Endothelial cell of umbilical vein (primary cell): ENCODE measurements at regions not wholly inside any gene's neighbourhood (a gene's known extent, or its start where the extent isn't known, plus 50 kb on each side); places are given as distances from the start of the nearest gene placed in this dataset.

Source experiments
- BruUV-seq: library from RNA; stranded (reverse); fragments of 400-500 nt; replicated peaks from 2 replicates; lab custom pipeline; 2021; lab: Mats Ljungman, UMichigan
- CTCF ChIA-PET: fragments of 300-600, 350-600 bp; sonication (Branson Sonifier 250); formaldehyde crosslinking; loops from one replicate; lab custom pipeline; 2021; ENCODE audit warnings: antibody characterized with exemption, inconsistent platforms; lab: Charles Lee
- POLR2A ChIA-PET: fragments of 300-600, 350-600 bp; sonication (Branson Sonifier 250); formaldehyde crosslinking; loops from one replicate; lab custom pipeline; 2021; ENCODE audit warnings: antibody characterized with exemption, inconsistent platforms; lab: Charles Lee
- DNase-seq: peaks from one replicate; pipeline ENCODE4 v3.0.0-alpha.2; 2011; ENCODE audit warnings: low read depth, low spot score
- FAIRE-seq: peaks from 2 replicates; lab custom pipeline; 2011; peaks lifted over from hg19 to GRCh38; lab: Jason Lieb, UNC
- H2AFZ ChIP-seq: 2 replicates; pipeline ENCODE4 v1.6.0; 2012; ENCODE audit warnings: low read depth, low read length, control low read depth, inconsistent platforms
- H3K27ac ChIP-seq: 2 replicates; pipeline ENCODE4 v1.5.1; 2011; ENCODE audit warnings: low read depth, mild to moderate bottlenecking, control low read depth, low read length, moderate library complexity; ENCODE audit not compliant: insufficient read depth
- H3K27me3 ChIP-seq, 2 experiments: 2 replicates each; pipeline versions ENCODE4 v1.6.0 to v1.6.1; 2011; ENCODE audit warnings: low read length in 2 of 2, mixed read lengths in 1 of 2; ENCODE audit not compliant: control insufficient read depth in 2 of 2, insufficient read depth in 2 of 2
- H3K36me3 ChIP-seq, 2 experiments: 2 replicates in 1 of 2; 3 replicates in 1 of 2; pipeline ENCODE4 v1.5.1; 2011; ENCODE audit warnings: low read length in 2 of 2, mild to moderate bottlenecking in 1 of 2, moderate library complexity in 1 of 2; ENCODE audit not compliant: control insufficient read depth in 2 of 2, insufficient read depth in 2 of 2; ENCODE audit errors: extremely low read depth in 1 of 2
- H3K4me1 ChIP-seq: 3 replicates; pipeline ENCODE4 v1.5.1; 2011; ENCODE audit warnings: mild to moderate bottlenecking, low read length; ENCODE audit not compliant: control insufficient read depth, insufficient read depth; ENCODE audit errors: extremely low read depth
- H3K4me2 ChIP-seq: 2 replicates; pipeline ENCODE4 v1.6.1; 2011; ENCODE audit warnings: low read length, control low read depth, mixed read lengths; ENCODE audit not compliant: insufficient read depth
- H3K4me3 ChIP-seq, 3 experiments: fragments of 200-600 bp in 1 of 3; sonication (generic), shearing (Covaris generic) in 1 of 3; replicated peaks in 1 of 3; 2 replicates each; pipeline ENCODE4 v1.5.1; 2011 to 2016; ENCODE audit warnings: control low read depth in 3 of 3, low read length in 3 of 3, mild to moderate bottlenecking in 2 of 3, inconsistent platforms in 1 of 3, low read depth in 1 of 3, moderate library complexity in 1 of 3; ENCODE audit not compliant: insufficient read depth in 1 of 3
- H3K79me2 ChIP-seq: 2 replicates; pipeline ENCODE4 v1.6.0; 2012; ENCODE audit warnings: low read length, inconsistent platforms; ENCODE audit not compliant: control insufficient read depth, insufficient read depth
- H3K9ac ChIP-seq: replicated peaks from 2 replicates; pipeline ENCODE3; 2011; ENCODE audit warnings: low read length, control low read depth; ENCODE audit not compliant: insufficient read depth; ENCODE audit errors: extremely low read depth
- H3K9me1 ChIP-seq: replicated peaks from 3 replicates; pipeline ENCODE4 v1.6.0; 2011; ENCODE audit warnings: mild to moderate bottlenecking, low read length; ENCODE audit not compliant: control insufficient read depth, insufficient read depth; ENCODE audit errors: extremely low read depth
- H3K9me3 ChIP-seq: replicated peaks from 2 replicates; pipeline ENCODE4 v1.5.1; 2012; ENCODE audit warnings: low read length, inconsistent platforms; ENCODE audit not compliant: control insufficient read depth, insufficient read depth
- H4K20me1 ChIP-seq: replicated peaks from 2 replicates; pipeline ENCODE3; 2011; ENCODE audit warnings: mild to moderate bottlenecking, low read length; ENCODE audit not compliant: control insufficient read depth, insufficient read depth; ENCODE audit errors: extremely low read depth
- CTCF ChIP-seq, 2 donors: IDR thresholded peaks; 1 replicate in 1 of 2; 2 replicates in 1 of 2; pipeline ENCODE4 v1.5.1; 2011; ENCODE audit warnings: low read length in 2 of 2, mild to moderate bottlenecking in 2 of 2, moderate library complexity in 2 of 2, control low read depth in 1 of 2, inconsistent platforms in 1 of 2, low read depth in 1 of 2; ENCODE audit not compliant: insufficient read depth in 1 of 2; ENCODE audit errors: extremely low read depth in 1 of 2
- EZH2 ChIP-seq: IDR thresholded peaks from 2 replicates; pipeline ENCODE4 v1.6.1; 2012; ENCODE audit warnings: borderline replicate concordance, low read depth, mild to moderate bottlenecking, moderate library complexity, low read length, inconsistent platforms; ENCODE audit not compliant: severe bottlenecking
- FOS ChIP-seq: IDR thresholded peaks from 2 replicates; pipeline ENCODE4 v1.6.1; 2011; ENCODE audit warnings: mild to moderate bottlenecking, low read length, moderate library complexity, borderline replicate concordance; ENCODE audit not compliant: insufficient read depth
- GATA2 ChIP-seq: IDR thresholded peaks from 2 replicates; pipeline ENCODE4 v1.7.0; 2011; ENCODE audit warnings: low read depth, mild to moderate bottlenecking, moderate library complexity, mixed read lengths, low read length; ENCODE audit not compliant: insufficient read length, insufficient read depth
- JUN ChIP-seq: IDR thresholded peaks from 2 replicates; pipeline ENCODE4 v1.6.1; 2011; ENCODE audit warnings: borderline replicate concordance, low read depth; ENCODE audit not compliant: insufficient read length, insufficient read depth
- MYC ChIP-seq: IDR thresholded peaks from one replicate; pipeline ENCODE4 v1.6.1; 2011; ENCODE audit warnings: mild to moderate bottlenecking, low read depth, low read length
- POLR2A ChIP-seq: IDR thresholded peaks from 2 replicates; pipeline ENCODE4 v1.6.1; 2012; ENCODE audit warnings: low read depth, mild to moderate bottlenecking, control low read depth, low read length
- POLR2AphosphoS5 ChIP-seq: IDR thresholded peaks from 2 replicates; pipeline ENCODE4 v1.6.1; 2012; ENCODE audit warnings: low read depth, mild to moderate bottlenecking, control low read depth, low read length, moderate library complexity; ENCODE audit not compliant: insufficient read depth
- dilution Hi-C: fragments of 300-500 bp; cut with MboI; formaldehyde crosslinking; loops from one replicate; pipeline ENCODE4 v1.15.0; 2019; ENCODE audit warnings: low sequenced_read_pairs; ENCODE audit not compliant: extremely low pct_ligation_motif_present
- intact Hi-C: fragments of 100-400 bp; cut with micrococcal nuclease; formaldehyde crosslinking; loops from one replicate; pipeline ENCODE4 v1.10.0; 2022
- TF ChIP-seq, protein P1 (sequence below): IDR thresholded peaks from 2 replicates; pipeline ENCODE4 v1.6.1; 2011; ENCODE audit not compliant: insufficient read depth, insufficient read length

DNA sequence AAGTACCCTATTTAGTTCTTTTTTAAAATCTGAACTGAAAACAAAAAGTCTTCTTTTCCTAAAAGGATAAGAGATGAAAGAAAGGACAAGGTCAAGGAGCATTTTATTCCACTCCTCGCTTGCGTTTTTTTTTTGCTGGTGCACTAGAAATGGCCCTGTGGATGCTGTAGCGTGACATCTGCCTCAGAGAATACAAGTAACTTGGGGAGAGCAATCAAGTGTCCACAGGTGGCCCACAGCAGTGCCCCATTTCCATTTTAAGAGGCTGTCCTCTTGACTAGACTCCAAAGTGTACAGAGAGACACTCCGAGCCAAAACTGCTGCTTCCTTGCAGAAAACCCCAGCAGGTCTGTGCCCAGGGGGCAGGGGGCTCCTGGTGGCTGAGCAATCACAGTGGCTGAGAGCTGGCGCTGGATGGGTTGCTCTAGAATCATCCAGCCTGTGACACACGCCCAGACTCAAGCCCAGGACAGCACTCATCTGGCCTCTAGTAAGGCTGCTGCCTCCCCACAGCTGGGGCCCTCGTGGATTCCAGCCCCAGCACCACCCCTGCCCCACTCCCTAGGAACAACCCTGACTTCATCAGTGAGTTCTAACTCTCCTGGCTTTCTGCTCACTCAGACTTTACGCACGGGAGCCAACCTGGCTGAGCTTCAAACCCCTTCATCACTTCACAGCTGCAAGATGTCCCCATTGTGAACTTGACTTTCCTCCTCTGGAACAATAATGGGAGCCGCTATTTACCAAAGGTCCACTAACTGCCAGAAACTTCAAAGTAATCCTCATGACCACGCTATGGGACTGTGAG is 71.1 kb upstream of the SPATA12 start:
- Histone ChIP-seq H2AFZ (no peak overlapping the region), H3K79me2 (no peaks in the 10 kb centered on the region), H3K27ac (no peak overlapping the region), H3K9me3 (no peaks in the 10 kb centered on the region), H3K4me1 (no peaks in the 10 kb centered on the region), H3K27me3 (peaks cover 0 to 2% of the 10 kb centered on the region in 2 experiments), H3K36me3 (no peaks in the 10 kb centered on the region), H3K4me2 (no peak overlapping the region), H3K9me1 (no peaks in the 10 kb centered on the region), H3K9ac (no peak overlapping the region), H4K20me1 (no peaks in the 10 kb centered on the region), H3K4me3 (no peak overlapping the region)
- DNase-seq (no peak), FAIRE-seq (no peak)
- dilution Hi-C loops = no loop called here
- POLR2A ChIA-PET = interaction anchor here (1.4 kb wide), 1 partner anchor 188 kb away, joined by 6 read pairs; the partner anchor contains the start of gene ARHGEF3
- intact Hi-C loops = loop anchor here (1.0 to 5.0 kb wide), 2 partner anchors 232 to 287 kb away; no protein-coding TSS in a partner anchor
- no TSS peak for BruUV-seq
- no peak for TF ChIP-seq FOS
- no peak for TF ChIP-seq JUN
- TF ChIP-seq CTCF (IDR thresholded peaks at IDR 0.05; ENCODE audit: extremely low read depth in 1 of 2, insufficient read depth in 1 of 2, low read depth in 1 of 2, low read length in 2 of 2) = no peak
- TF ChIP-seq POLR2A = no peak
- TF ChIP-seq POLR2AphosphoS5 = no peak
- no peak for TF ChIP-seq EZH2
- TF ChIP-seq MYC = no peak
- TF ChIP-seq, protein P1, sequence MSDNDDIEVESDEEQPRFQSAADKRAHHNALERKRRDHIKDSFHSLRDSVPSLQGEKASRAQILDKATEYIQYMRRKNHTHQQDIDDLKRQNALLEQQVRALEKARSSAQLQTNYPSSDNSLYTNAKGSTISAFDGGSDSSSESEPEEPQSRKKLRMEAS = no peak
- TF ChIP-seq GATA2 = no peak
- CTCF ChIA-PET = interaction anchor here (0.6 to 5.8 kb wide), 79 partner anchors 8 to 649 kb away, joined by 3 to 246 read pairs (median 5); partner anchors contain the start of gene ARHGEF3
